ENCODE measurements at regions not wholly inside any gene's neighbourhood (a gene's known extent, or its start where the extent isn't known, plus 50 kb on each side); places are given as distances from the start of the nearest gene placed in this dataset.
"Not testable (repeated sequence)": the region's sequence is repeated elsewhere in the genome, so short reads cannot be mapped to it uniquely, and the experiment has no call there.

DNA sequence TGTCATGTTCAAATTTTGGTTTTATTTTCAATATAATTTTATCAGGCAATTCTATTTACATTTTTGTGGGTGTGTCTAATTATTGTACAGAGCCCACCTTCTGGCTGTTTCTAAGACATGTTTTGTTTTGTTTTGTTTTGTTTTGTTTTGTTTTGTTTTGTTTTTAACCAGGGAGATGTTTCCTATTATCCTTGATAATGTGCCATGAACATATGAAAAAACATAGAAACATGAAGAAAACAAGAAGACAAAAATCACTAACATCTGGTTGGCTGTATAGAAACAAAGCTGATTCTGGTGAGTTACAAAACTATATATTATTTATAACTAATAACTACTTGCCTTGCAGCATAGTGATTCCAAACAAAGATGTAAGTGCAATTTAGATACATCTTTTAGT is 128.1 kb upstream of the TRPC4 start:
- Mint-ChIP-seq H3K27ac (no peak overlapping the region), H3K9me3 (peaks cover 0 to 2% (median 2%) of the 10 kb centered on the region in 3 donors), H3K36me3 (no peaks in the 10 kb centered on the region), H3K4me1 (no peaks in the 10 kb centered on the region), H3K4me3 (no peak overlapping the region), H3K27me3 (no peaks in the 10 kb centered on the region)

DNA sequence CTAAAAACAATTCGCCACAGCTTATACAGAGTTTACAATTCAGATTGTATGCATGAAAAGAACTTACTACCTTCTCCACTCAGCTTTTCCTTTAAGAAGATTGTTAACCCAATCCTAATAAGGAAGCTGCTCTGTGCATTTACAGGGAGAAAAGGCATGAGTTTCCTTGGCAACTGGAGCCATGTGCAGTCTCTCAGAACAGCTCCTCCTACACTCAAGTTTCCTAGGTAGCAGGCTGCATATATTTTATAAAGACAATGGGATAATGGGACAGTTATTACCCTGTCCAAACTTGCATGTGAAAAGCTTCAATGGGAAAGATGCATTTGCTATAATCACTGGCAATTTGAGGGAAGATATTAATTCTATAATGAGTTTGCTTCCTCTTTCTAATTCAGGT is 125.5 kb upstream of the TRPC4 start:
- H3K36me3 Mint-ChIP-seq, result no peaks in the 10 kb centered on the region
- peaks cover 0 to 2% (median 0%) of the 10 kb centered on the region in 3 donors for H3K9me3 Mint-ChIP-seq
- H3K4me1 Mint-ChIP-seq, result no peaks in the 10 kb centered on the region
- no peaks in the 10 kb centered on the region for H3K27me3 Mint-ChIP-seq
- H3K4me3 Mint-ChIP-seq, result no peak overlapping the region
- no peak overlapping the region for H3K27ac Mint-ChIP-seq

DNA sequence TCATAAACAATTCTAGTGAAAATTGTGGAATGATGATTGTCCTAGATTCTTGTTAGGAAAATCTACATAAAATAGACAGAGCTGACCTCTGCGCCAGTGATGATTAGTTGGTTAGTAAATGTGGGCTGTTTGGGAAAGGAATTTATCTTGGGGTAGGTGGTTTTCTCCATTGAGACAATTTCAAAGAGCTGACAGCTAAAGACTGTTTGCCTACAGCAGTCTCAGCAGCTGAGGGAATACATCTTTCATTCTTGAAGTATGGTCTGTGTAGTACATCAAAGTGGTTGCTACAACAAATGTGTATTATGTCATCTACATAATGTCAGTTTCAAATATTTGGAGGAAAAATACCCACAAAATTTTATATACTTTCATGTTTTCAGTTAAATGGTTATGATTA is 117.2 kb upstream of the TRPC4 start:
- Mint-ChIP-seq H3K36me3 (no peaks in the 10 kb centered on the region), H3K4me3 (no peak overlapping the region), H3K27ac (no peak overlapping the region), H3K27me3 (no peaks in the 10 kb centered on the region), H3K4me1 (no peaks in the 10 kb centered on the region), H3K9me3 (no peaks in the 10 kb centered on the region)

DNA sequence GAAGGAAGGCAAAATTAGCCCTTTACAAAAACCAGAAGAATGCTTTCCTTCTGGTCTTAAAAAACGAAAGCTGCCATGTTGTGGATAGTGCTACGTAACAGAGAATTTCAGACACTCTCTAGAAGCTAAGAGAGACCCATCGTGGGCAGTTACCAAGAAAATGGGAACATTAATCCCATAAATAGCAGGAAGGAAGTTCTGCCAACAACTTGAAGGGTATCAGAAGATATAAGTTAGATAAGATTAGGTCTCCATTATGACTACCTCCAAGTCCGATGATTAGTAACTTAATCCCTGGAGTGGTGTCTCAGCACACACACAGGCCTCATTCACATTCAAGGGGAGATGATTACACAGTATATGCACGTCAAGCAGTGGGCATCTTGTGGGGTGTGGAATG is 115.7 kb upstream of the TRPC4 start:
- no peaks in the 10 kb centered on the region for H3K9me3 Mint-ChIP-seq
- no peak overlapping the region for H3K4me3 Mint-ChIP-seq
- no peak overlapping the region for H3K27ac Mint-ChIP-seq
- no peaks in the 10 kb centered on the region for H3K4me1 Mint-ChIP-seq
- no peaks in the 10 kb centered on the region for H3K36me3 Mint-ChIP-seq
- no peaks in the 10 kb centered on the region for H3K27me3 Mint-ChIP-seq

GRCh38 chr13:37984357-37984756 is 114.8 kb upstream of the TRPC4 start:
- H3K36me3 Mint-ChIP-seq, result no peaks in the 10 kb centered on the region
- H3K4me1 Mint-ChIP-seq, result no peaks in the 10 kb centered on the region
- H3K4me3 Mint-ChIP-seq, result no peak overlapping the region
- H3K9me3 Mint-ChIP-seq, result no peaks in the 10 kb centered on the region
- H3K27me3 Mint-ChIP-seq, result no peaks in the 10 kb centered on the region
- no peak overlapping the region for H3K27ac Mint-ChIP-seq

DNA sequence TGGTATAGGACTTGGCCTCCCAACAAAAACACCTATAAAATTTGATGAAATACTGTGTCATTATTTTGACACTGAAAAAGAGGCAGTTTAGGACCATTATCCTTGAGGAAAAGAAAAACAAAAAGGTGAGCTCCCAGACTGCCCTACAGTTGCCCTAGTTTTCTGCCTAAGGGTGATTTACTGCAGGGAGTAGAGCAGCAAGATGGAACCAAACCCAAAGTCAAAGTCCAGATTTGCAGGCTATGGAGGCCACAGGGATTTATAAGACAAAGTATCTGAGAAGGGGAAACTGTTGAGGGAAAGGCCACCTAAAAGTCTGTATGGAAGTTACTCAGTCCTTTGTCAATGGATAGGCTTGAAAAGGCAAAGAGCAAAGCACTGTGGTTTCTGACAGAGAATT is 112.4 kb upstream of the TRPC4 start:
- H3K27me3 Mint-ChIP-seq, result no peaks in the 10 kb centered on the region
- H3K4me1 Mint-ChIP-seq, result no peaks in the 10 kb centered on the region
- no peak overlapping the region for H3K4me3 Mint-ChIP-seq
- H3K36me3 Mint-ChIP-seq, result no peaks in the 10 kb centered on the region
- no peaks in the 10 kb centered on the region for H3K9me3 Mint-ChIP-seq
- H3K27ac Mint-ChIP-seq, result no peak overlapping the region

- H3K27ac Mint-ChIP-seq, result no peak overlapping the region
- H3K36me3 Mint-ChIP-seq, result no peaks in the 10 kb centered on the region
- no peak overlapping the region for H3K4me3 Mint-ChIP-seq
- H3K4me1 Mint-ChIP-seq, result no peaks in the 10 kb centered on the region
- H3K9me3 Mint-ChIP-seq, result no peaks in the 10 kb centered on the region
- H3K27me3 Mint-ChIP-seq, result no peaks in the 10 kb centered on the region
Measured at GRCh38 chr13:37978680-37979079, 109.1 kb upstream of the TRPC4 start.

DNA sequence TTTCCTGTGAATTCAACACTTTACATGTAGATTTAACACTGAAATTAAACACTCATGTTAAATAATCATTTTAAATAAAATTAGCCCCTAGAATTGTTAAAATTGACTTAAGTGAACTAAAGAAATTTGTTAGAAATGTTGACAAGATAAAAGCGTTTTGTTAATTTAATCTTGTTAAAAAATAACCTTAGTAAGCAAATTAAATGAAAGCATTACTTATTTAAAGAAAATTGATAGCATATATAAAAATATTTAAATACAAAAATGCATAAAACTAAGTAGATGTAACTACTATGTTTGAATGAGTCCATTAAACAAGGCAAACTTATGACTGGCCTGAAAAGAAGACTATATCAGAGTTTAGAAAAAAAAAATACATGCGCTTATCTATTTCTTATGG is 99.0 kb upstream of the TRPC4 start:
- no peak overlapping the region for H3K4me3 Mint-ChIP-seq
- H3K27ac Mint-ChIP-seq, result no peak overlapping the region
- peaks cover 0 to 3% (median 1%) of the 10 kb centered on the region in 3 donors for H3K9me3 Mint-ChIP-seq
- H3K36me3 Mint-ChIP-seq, result no peaks in the 10 kb centered on the region
- H3K4me1 Mint-ChIP-seq, result no peaks in the 10 kb centered on the region
- H3K27me3 Mint-ChIP-seq, result peaks cover 2% of the 10 kb centered on the region

- Mint-ChIP-seq H3K27ac (no peak overlapping the region), H3K4me1 (no peaks in the 10 kb centered on the region), H3K9me3 (peaks cover 1 to 4% (median 3%) of the 10 kb centered on the region in 3 donors), H3K36me3 (no peaks in the 10 kb centered on the region), H3K27me3 (no peaks in the 10 kb centered on the region), H3K4me3 (no peak overlapping the region)
Measured at GRCh38 chr13:37966266-37966665, 96.7 kb upstream of the TRPC4 start.

DNA sequence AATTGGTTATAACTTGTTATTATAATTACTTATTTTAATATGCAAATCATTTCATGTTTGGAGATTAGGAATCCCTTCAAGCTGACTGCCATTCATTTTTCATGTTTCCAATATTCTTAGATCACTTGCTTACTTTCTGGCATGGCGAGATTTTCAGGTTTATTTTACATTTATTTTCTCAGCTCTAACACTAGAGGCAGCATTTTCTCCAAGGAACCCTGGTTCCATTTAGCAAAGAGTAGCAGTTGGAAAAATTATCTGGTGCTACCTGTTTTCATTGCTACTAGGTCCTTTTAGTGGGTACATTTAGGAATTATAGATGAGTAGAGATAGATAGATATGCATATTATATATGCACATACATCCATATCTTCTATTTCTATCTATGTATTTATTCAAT is 90.9 kb upstream of the TRPC4 start:
- peaks cover 2% of the 10 kb centered on the region for H3K36me3 Mint-ChIP-seq
- no peak overlapping the region for H3K4me3 Mint-ChIP-seq
- peaks cover 0 to 4% (median 0%) of the 10 kb centered on the region in 3 donors for H3K9me3 Mint-ChIP-seq
- no peaks in the 10 kb centered on the region for H3K4me1 Mint-ChIP-seq
- H3K27ac Mint-ChIP-seq, result no peak overlapping the region
- no peaks in the 10 kb centered on the region for H3K27me3 Mint-ChIP-seq

DNA sequence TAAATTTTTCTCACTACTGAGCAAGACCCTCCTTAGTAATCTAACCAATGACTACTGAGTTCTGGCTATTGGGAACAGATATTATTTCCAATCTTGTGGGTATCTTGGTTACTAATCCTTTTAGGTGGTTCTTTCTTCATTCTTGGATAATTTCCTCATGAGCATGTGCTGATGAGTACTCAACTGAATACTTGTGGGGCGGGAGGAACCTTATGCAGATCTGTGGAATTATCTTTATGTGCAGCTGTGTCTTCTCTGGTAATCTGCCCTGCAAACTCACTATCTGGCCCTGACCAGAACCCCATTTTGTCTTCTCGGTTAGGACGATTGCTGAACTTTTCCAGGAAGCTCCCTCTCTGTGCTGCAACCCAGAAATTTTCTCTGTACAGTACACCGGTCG is 89.7 kb upstream of the TRPC4 start:
- H3K4me3 Mint-ChIP-seq, result no peak overlapping the region
- H3K4me1 Mint-ChIP-seq, result no peaks in the 10 kb centered on the region
- H3K27me3 Mint-ChIP-seq, result no peaks in the 10 kb centered on the region
- peaks cover 0 to 4% (median 0%) of the 10 kb centered on the region in 3 donors for H3K9me3 Mint-ChIP-seq
- no peak overlapping the region for H3K27ac Mint-ChIP-seq
- peaks cover 2% of the 10 kb centered on the region for H3K36me3 Mint-ChIP-seq

DNA sequence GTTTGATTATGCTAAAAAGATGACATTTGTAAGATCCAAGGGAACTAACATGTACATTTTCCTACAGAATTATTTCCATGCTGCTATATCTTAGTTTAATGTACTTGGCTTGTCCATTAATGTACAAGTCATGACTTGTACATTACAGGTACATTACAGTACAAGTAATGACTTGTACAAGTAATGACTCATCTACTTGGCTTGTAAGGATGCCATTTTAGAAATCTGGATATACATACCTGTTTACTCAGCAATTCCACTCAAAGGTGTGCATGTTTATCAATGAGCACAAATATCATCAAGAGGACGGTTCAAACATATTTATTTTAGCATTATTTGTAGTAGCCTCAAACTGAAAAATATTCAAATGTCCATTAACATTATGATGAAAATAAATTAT is 87.0 kb upstream of the TRPC4 start:
- Mint-ChIP-seq H3K27me3 (no peaks in the 10 kb centered on the region), H3K36me3 (peaks cover 3% of the 10 kb centered on the region)

DNA sequence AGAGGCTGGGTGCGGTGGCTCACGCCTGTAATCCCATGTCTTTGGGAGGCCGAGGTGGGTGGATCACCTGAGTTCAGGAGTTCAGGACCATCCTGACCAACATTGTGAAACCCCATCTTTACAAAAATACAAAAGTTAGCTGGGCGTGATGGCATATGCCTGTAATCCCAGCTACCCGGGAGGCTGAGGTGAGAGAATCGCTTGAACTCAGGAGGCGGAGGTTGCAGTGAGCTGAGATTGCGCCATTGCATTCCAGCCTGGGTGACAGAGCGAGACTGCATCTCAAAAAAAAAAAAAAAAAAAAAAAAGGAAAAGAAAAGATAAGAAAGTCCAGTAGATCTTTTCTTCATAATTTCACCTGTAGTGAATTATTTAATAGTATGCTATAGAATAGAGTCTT is 85.0 kb upstream of the TRPC4 start:
- H3K4me1 Mint-ChIP-seq, H3K36me3 Mint-ChIP-seq, H3K27ac Mint-ChIP-seq, H3K27me3 Mint-ChIP-seq, H3K9me3 Mint-ChIP-seq, H3K4me3 Mint-ChIP-seq: not testable (repeated sequence)

More for the DNA sequence above, 87.0 kb upstream of the TRPC4 start:
- Mint-ChIP-seq H3K4me1 (peaks cover 0 to 2% (median 0%) of the 10 kb centered on the region in 3 donors), H3K9me3 (peaks cover 2% of the 10 kb centered on the region in 3 donors), H3K27ac (no peak overlapping the region), H3K4me3 (no peak overlapping the region)

- Mint-ChIP-seq H3K27me3 (no peaks in the 10 kb centered on the region), H3K4me3 (no peak overlapping the region), H3K9me3 (peaks cover 0 to 5% (median 2%) of the 10 kb centered on the region in 3 donors), H3K27ac (no peak overlapping the region), H3K4me1 (peaks cover 0 to 2% (median 0%) of the 10 kb centered on the region in 3 donors), H3K36me3 (peaks cover 2% of the 10 kb centered on the region)
Measured at GRCh38 chr13:37954191-37954590, 84.6 kb upstream of the TRPC4 start.

GRCh38 chr13:37953696-37954095 is 84.1 kb upstream of the TRPC4 start:
- no peak overlapping the region for H3K27ac Mint-ChIP-seq
- peaks cover 0 to 5% (median 2%) of the 10 kb centered on the region in 3 donors for H3K9me3 Mint-ChIP-seq
- peaks cover 2% of the 10 kb centered on the region for H3K36me3 Mint-ChIP-seq
- H3K4me3 Mint-ChIP-seq, result no peak overlapping the region
- no peaks in the 10 kb centered on the region for H3K27me3 Mint-ChIP-seq
- H3K4me1 Mint-ChIP-seq, result peaks cover 0 to 2% (median 0%) of the 10 kb centered on the region in 3 donors

- H3K4me1 Mint-ChIP-seq, result peaks cover 0 to 2% (median 0%) of the 10 kb centered on the region in 3 donors
- no peaks in the 10 kb centered on the region for H3K27me3 Mint-ChIP-seq
- H3K27ac Mint-ChIP-seq, result no peak overlapping the region
- no peak overlapping the region for H3K4me3 Mint-ChIP-seq
- peaks cover 0 to 7% (median 2%) of the 10 kb centered on the region in 3 donors for H3K9me3 Mint-ChIP-seq
- H3K36me3 Mint-ChIP-seq, result peaks cover 2% of the 10 kb centered on the region
Measured at GRCh38 chr13:37950016-37950415, 80.4 kb upstream of the TRPC4 start.

All from IgD-negative memory B cell (primary cell).